ENCODE measurements at regions not wholly inside any gene's neighbourhood (a gene's known extent, or its start where the extent isn't known, plus 50 kb on each side); places are given as distances from the start of the nearest gene placed in this dataset.

DNA sequence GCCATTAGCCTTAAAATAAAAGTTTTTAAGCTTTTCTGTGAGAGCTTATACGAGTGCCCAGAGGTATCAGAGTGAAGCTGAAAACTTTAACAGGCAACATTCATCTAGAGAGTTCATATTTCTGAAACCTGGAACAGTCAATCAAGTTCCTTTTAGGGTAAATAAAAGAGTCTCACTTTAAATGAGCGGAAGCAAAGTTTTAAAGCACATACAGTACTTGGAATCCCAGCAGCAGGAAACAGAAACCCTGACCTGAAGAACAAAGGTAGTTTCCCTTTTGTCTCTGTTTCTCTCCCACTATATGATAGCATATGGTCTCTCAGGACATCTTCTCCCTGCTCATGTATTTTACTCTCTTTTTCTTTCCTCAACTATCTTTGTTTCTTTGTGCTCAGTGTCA, 153.0 kb downstream of the ASB9 start:
- TF ChIP-seq, protein P1, sequence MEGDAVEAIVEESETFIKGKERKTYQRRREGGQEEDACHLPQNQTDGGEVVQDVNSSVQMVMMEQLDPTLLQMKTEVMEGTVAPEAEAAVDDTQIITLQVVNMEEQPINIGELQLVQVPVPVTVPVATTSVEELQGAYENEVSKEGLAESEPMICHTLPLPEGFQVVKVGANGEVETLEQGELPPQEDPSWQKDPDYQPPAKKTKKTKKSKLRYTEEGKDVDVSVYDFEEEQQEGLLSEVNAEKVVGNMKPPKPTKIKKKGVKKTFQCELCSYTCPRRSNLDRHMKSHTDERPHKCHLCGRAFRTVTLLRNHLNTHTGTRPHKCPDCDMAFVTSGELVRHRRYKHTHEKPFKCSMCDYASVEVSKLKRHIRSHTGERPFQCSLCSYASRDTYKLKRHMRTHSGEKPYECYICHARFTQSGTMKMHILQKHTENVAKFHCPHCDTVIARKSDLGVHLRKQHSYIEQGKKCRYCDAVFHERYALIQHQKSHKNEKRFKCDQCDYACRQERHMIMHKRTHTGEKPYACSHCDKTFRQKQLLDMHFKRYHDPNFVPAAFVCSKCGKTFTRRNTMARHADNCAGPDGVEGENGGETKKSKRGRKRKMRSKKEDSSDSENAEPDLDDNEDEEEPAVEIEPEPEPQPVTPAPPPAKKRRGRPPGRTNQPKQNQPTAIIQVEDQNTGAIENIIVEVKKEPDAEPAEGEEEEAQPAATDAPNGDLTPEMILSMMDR (IDR thresholded peaks at IDR 0.05), result no peak
- TF ChIP-seq POLR2AphosphoS5 (IDR thresholded peaks at IDR 0.05), result no peak

Measured in stomach (tissue), 4 donors.